A549 (cell line): ENCODE measurements at regions not wholly inside any gene's neighbourhood (a gene's known extent, or its start where the extent isn't known, plus 50 kb on each side); places are given as distances from the start of the nearest gene placed in this dataset.

Source experiments
- BCL3 ChIP-seq: fragments of >200 bp; sonication (Bioruptor Twin); formaldehyde crosslinking; IDR thresholded peaks from 3 replicates; pipeline ENCODE4 v1.6.1; 2016
- CEBPB ChIP-seq, 2 experiments: fragments of >200 bp in 1 of 2; sonication (Bioruptor Twin) in 1 of 2; formaldehyde crosslinking in 1 of 2; IDR thresholded peaks; 2 replicates each; pipeline ENCODE4 v1.6.1; 2012 to 2016
- CHD2 ChIP-seq: fragments of 150-350 bp; IDR thresholded peaks from 2 replicates; pipeline ENCODE4 v1.6.1; 2014; ENCODE audit warnings: low read length; ENCODE audit not compliant: partially characterized antibody
- CHD4 ChIP-seq: fragments of 200-600 bp; sonication (generic); IDR thresholded peaks from 2 replicates; pipeline ENCODE4 v1.6.1; 2016; ENCODE audit warnings: antibody characterized with exemption, mild to moderate bottlenecking, borderline replicate concordance
- CTCF ChIP-seq: fragments of >200 bp; sonication (Bioruptor Twin); formaldehyde crosslinking; IDR thresholded peaks from 3 replicates; pipeline ENCODE4 v1.5.1; 2016
- EP300 ChIP-seq, 2 experiments: fragments of >200 bp; sonication (Bioruptor Twin); formaldehyde crosslinking; IDR thresholded peaks; 2 replicates in 1 of 2; 3 replicates in 1 of 2; pipeline ENCODE4 v1.6.1; 2016 to 2017
- FOSL2 ChIP-seq, 2 experiments: fragments of 450-650 bp in 1 of 2; fragments of >200 bp in 1 of 2; sonication (Bioruptor Twin) in 1 of 2; formaldehyde crosslinking; IDR thresholded peaks; 2 replicates each; pipeline versions ENCODE4 v1.5.0 to v1.6.1; 2016 to 2020; ENCODE audit warnings: mild to moderate bottlenecking in 1 of 2, moderate library complexity in 1 of 2
- KDM1A ChIP-seq: fragments of 200-600 bp; sonication (generic); IDR thresholded peaks from 2 replicates; pipeline ENCODE4 v1.6.1; 2016; ENCODE audit warnings: low read depth, mild to moderate bottlenecking
- MAFK ChIP-seq: fragments of 450-650 bp; IDR thresholded peaks from 2 replicates; pipeline ENCODE4 v1.6.1; 2014; ENCODE audit not compliant: partially characterized antibody
- MYC ChIP-seq: IDR thresholded peaks from 2 replicates; pipeline ENCODE4 v1.6.1; 2012; ENCODE audit warnings: mild to moderate bottlenecking, inconsistent platforms, low read length, improper control_type of control experiment, borderline replicate concordance
- PBX3 ChIP-seq: IDR thresholded peaks from 2 replicates; pipeline ENCODE4 v1.6.1; 2012
- RAD21 ChIP-seq, 2 experiments: fragments of >200 bp in 1 of 2; sonication (Bioruptor Twin) in 1 of 2; formaldehyde crosslinking in 1 of 2; IDR thresholded peaks in 1 of 2; conservative IDR thresholded peaks in 1 of 2; 2 replicates in 1 of 2; 3 replicates in 1 of 2; pipeline ENCODE4 v1.6.1; 2012 to 2018; ENCODE audit warnings: inconsistent platforms in 1 of 2
- RFX5 ChIP-seq: fragments of 450-650 bp; IDR thresholded peaks from 2 replicates; pipeline ENCODE4 v1.7.1; 2014; ENCODE audit warnings: antibody characterized with exemption, mild to moderate bottlenecking, moderate library complexity
- ZFP36 ChIP-seq: fragments of 450-650 bp; IDR thresholded peaks from 2 replicates; pipeline ENCODE4 v1.6.1; 2014; ENCODE audit warnings: borderline replicate concordance; ENCODE audit not compliant: partially characterized antibody

- no peak for TF ChIP-seq CTCF
- no peak for TF ChIP-seq RAD21 (conservative IDR thresholded peaks at IDR 0.05 in 1 of 2, IDR thresholded peaks at IDR 0.05 in 1 of 2)
- no peak for TF ChIP-seq CHD4
- TF ChIP-seq EP300 (IDR thresholded peaks at IDR 0.05), result no peak
- no peak for TF ChIP-seq KDM1A
- TF ChIP-seq BCL3, result no peak
- TF ChIP-seq CEBPB (IDR thresholded peaks at IDR 0.05), result no peak
- no peak for TF ChIP-seq RFX5
- no peak for TF ChIP-seq ZFP36
- TF ChIP-seq PBX3, result no peak
- no peak for TF ChIP-seq CHD2
- no peak for TF ChIP-seq MAFK
- TF ChIP-seq MYC, result no peak
- TF ChIP-seq FOSL2 (IDR thresholded peaks at IDR 0.05), result no peak
- no peak for TF ChIP-seq FOSL2 (CRISPR knock-in tag; IDR thresholded peaks at IDR 0.05)
Observed at GRCh38 chr16:5580772-5581171, 483.2 kb upstream of the EEF2KMT start.
